Right lobe of liver (tissue), 6 donors: ENCODE measurements at regions not wholly inside any gene's neighbourhood (a gene's known extent, or its start where the extent isn't known, plus 50 kb on each side); places are given as distances from the start of the nearest gene placed in this dataset.
A peak's percentile ranks its signal among the peaks of the same experiment; 100 is the strongest.
"Not testable (repeated sequence)": the region's sequence is repeated elsewhere in the genome, so short reads cannot be mapped to it uniquely, and the experiment has no call there.

Experiments used
- ATAC-seq, 4 donors: fragments of 200-7000 bp; cut with Tn5 transposase; one replicate each; pipeline ENCODE4 v1.9.1; 2020; ENCODE audit warnings: mild to moderate bottlenecking in 4 of 4, moderate library complexity in 4 of 4
- DNase-seq, 3 donors: peaks; one replicate each; pipeline ENCODE4 v3.0.0-alpha.2; 2020
- H3K27ac ChIP-seq, 3 donors: fragments of 200-600 bp; one replicate each; pipeline ENCODE4 v1.8.0; 2022
- H3K27me3 ChIP-seq, 2 donors: fragments of 200-600 bp; one replicate each; pipeline ENCODE4 v1.8.0; 2022
- H3K36me3 ChIP-seq, 4 donors: fragments of 200-600 bp; sonication (generic) in 1 of 4; one replicate each; pipeline versions ENCODE4 v1.5.1 to v1.8.0; 2017 to 2022; ENCODE audit warnings: control low read depth in 1 of 4
- H3K4me1 ChIP-seq, 4 donors: fragments of 200-600 bp; sonication (generic) in 1 of 4; one replicate each; pipeline versions ENCODE4 v1.5.1 to v1.8.0; 2017 to 2022; ENCODE audit warnings: control low read depth in 1 of 4
- H3K4me3 ChIP-seq, 3 donors: fragments of 200-600 bp; one replicate each; pipeline ENCODE4 v1.8.0; 2022
- H3K9me3 ChIP-seq, 4 donors: fragments of 200-600 bp; sonication (generic) in 1 of 4; one replicate each; pipeline versions ENCODE4 v1.5.1 to v1.8.0; 2017 to 2022; ENCODE audit warnings: control low read depth in 1 of 4
- CTCF ChIP-seq, 4 donors: fragments of 200-600 bp in 3 of 4; fragments of 450-650 bp in 1 of 4; IDR thresholded peaks; one replicate each; pipeline versions ENCODE4 v1.5.1 to v1.8.0; 2016 to 2022; ENCODE audit warnings: antibody characterized with exemption in 4 of 4, mild to moderate bottlenecking in 2 of 4
- POLR2A ChIP-seq: fragments of 450-650 bp; IDR thresholded peaks from one replicate; pipeline ENCODE4 v1.6.1; 2017; ENCODE audit warnings: antibody characterized with exemption, mild to moderate bottlenecking
- WGBS: methylation state at CpG from one replicate; pipeline ENCODE4 v1.1.6; 2018; ENCODE audit warnings: low coverage, low lambda C conversion rate; ENCODE audit not compliant: insufficient coverage; ENCODE audit errors: missing lambda C conversion rate; 5-methylcytosine and 5-hydroxymethylcytosine counted together
- intact Hi-C, 2 donors: fragments of 100-400 bp; cut with DNase I; formaldehyde crosslinking; loops; one replicate each; pipeline versions ENCODE4 v1.11.2 to v1.14.1; 2022
- donor health status: DM: no; HTN: yes; CAD: no.
- donor health status: DM: no; HTN: no; CAD: no.
- donor health status: DM: no; HTN: no; CAD: no.
- donor health status: DM: no; HTN: yes; CAD: no.
- donor health status: DM: no; HTN: yes; CAD: no.

- DNase-seq = no peak
- no peak for ATAC-seq
- Histone ChIP-seq H3K9me3 (no peaks in the 10 kb centered on the region), H3K27ac (no peak overlapping the region), H3K27me3 (no peaks in the 10 kb centered on the region), H3K36me3 (no peaks in the 10 kb centered on the region), H3K4me1 (no peaks in the 10 kb centered on the region), H3K4me3 (no peak overlapping the region)
- TF ChIP-seq POLR2A (no peak), CTCF (IDR thresholded peaks at IDR 0.05) (no peak)
- intact Hi-C loops = no loop called here
These were observed 146.9 kb upstream of the KRR1 start for GRCh38 chr12:75658286-75658685.

- no peaks in the 10 kb centered on the region for H3K4me1 ChIP-seq
- ATAC-seq = no peak
- DNase-seq = no peak
- H3K36me3 ChIP-seq = no peaks in the 10 kb centered on the region
- no peaks in the 10 kb centered on the region for H3K9me3 ChIP-seq
- no peak for TF ChIP-seq POLR2A
- WGBS = 94% methylated on average over 2 of the region's 2 CpGs
- H3K27me3 ChIP-seq = no peaks in the 10 kb centered on the region
- H3K4me3 ChIP-seq = no peak overlapping the region
- intact Hi-C loops = no loop called here
- no peak overlapping the region for H3K27ac ChIP-seq
These were observed 146.4 kb upstream of the KRR1 start for GRCh38 chr12:75657831-75658230.

- 49% methylated on average over 6 of the region's 6 CpGs for WGBS
- ATAC-seq (peak in 2 of 4 donors; percentile 50 to 59), DNase-seq (peak; percentile 23 to 62 (median 47))
- H3K36me3 ChIP-seq, H3K9me3 ChIP-seq, intact Hi-C loops, H3K4me1 ChIP-seq, H3K27me3 ChIP-seq, H3K27ac ChIP-seq, H3K4me3 ChIP-seq: not testable (repeated sequence)
These were observed 145.9 kb upstream of the KRR1 start for GRCh38 chr12:75657354-75657753.

GRCh38 chr12:75656648-75657047 is 145.2 kb upstream of the KRR1 start:
- H3K9me3 ChIP-seq = no peaks in the 10 kb centered on the region
- TF ChIP-seq CTCF (IDR thresholded peaks at IDR 0.05) = no peak
- no peak for TF ChIP-seq POLR2A
- peaks cover 0 to 5% (median 0%) of the 10 kb centered on the region in 4 donors for H3K4me1 ChIP-seq
- intact Hi-C loops = no loop called here
- no peak overlapping the region for H3K27ac ChIP-seq
- WGBS = no CpG with 5 or more reads among the region's 1 CpG
- DNase-seq (no peak), ATAC-seq (peak in 1 of 4 donors; percentile 74)
- no peaks in the 10 kb centered on the region for H3K27me3 ChIP-seq
- H3K4me3 ChIP-seq = no peak overlapping the region
- no peaks in the 10 kb centered on the region for H3K36me3 ChIP-seq

GRCh38 chr12:75656210-75656609 is 144.8 kb upstream of the KRR1 start:
- intact Hi-C loops = no loop called here
- no peaks in the 10 kb centered on the region for H3K9me3 ChIP-seq

More at GRCh38 chr12:75656210-75656609, 144.8 kb upstream of the KRR1 start:
- H3K27me3 ChIP-seq = no peaks in the 10 kb centered on the region
- H3K36me3 ChIP-seq = no peaks in the 10 kb centered on the region
- no peak overlapping the region for H3K27ac ChIP-seq
- TF ChIP-seq CTCF (IDR thresholded peaks at IDR 0.05) (no peak), POLR2A (no peak)
- no peak for ATAC-seq
- H3K4me3 ChIP-seq = no peak overlapping the region
- H3K4me1 ChIP-seq = peaks cover 0 to 9% (median 1%) of the 10 kb centered on the region in 4 donors
- no peak for DNase-seq
